Thyroid gland (tissue), 4 donors: ENCODE measurements at regions not wholly inside any gene's neighbourhood (a gene's known extent, or its start where the extent isn't known, plus 50 kb on each side); places are given as distances from the start of the nearest gene placed in this dataset.

Source experiments
- POLR2A ChIP-seq, 2 donors: fragments of 450-650 bp; IDR thresholded peaks; one replicate each; pipeline ENCODE4 v1.6.1; 2017; ENCODE audit warnings: antibody characterized with exemption in 2 of 2, mild to moderate bottlenecking in 2 of 2, moderate library complexity in 1 of 2
- TF ChIP-seq, protein P1 (sequence below), 6 experiments: fragments of 200-600 bp in 3 of 6; fragments of 450-650 bp in 3 of 6; sonication (generic) in 3 of 6; IDR thresholded peaks; one replicate each; pipeline ENCODE4 v1.5.1; 2016 to 2019; ENCODE audit warnings: antibody characterized with exemption in 6 of 6, mild to moderate bottlenecking in 2 of 6, inconsistent platforms in 1 of 6, moderate library complexity in 1 of 6

DNA sequence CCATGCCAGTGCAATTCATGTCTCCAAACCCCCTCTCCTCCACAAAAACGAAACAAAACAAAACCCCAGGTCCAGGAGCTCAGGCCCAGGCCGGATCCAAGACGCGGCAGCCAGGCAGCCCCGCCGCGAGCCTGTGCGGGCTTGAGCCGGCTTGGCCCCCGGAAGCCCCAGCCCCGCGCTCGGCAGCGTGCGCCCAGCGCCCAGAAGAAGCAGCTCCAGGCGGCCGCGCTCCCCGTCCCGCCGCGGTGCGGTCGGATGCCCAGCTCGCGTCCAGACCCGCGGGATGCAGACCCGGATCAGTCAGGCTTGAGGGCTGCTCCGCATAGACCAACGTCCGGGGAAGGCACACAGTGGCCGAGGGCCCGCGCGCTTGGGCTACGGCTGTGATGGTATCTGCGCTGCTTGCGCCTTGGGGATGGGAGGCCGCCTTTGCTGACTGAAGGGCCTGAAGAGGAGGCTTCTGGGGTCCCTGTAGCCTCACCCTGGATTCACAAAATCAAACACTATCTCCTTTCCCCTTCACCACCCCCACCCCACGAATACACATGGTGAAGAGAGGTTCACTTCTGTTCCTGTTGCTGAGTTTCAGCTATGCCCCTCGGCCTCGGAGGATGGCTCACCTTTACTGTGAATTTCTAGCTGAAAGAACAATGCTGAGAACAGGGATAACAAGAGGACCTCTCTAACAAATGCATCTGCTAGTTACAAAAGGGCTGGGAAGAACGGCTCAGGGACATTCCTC, 79.9 kb upstream of the EN2 start:
- no peak for TF ChIP-seq POLR2A (IDR thresholded peaks at IDR 0.05)
- TF ChIP-seq, protein P1, sequence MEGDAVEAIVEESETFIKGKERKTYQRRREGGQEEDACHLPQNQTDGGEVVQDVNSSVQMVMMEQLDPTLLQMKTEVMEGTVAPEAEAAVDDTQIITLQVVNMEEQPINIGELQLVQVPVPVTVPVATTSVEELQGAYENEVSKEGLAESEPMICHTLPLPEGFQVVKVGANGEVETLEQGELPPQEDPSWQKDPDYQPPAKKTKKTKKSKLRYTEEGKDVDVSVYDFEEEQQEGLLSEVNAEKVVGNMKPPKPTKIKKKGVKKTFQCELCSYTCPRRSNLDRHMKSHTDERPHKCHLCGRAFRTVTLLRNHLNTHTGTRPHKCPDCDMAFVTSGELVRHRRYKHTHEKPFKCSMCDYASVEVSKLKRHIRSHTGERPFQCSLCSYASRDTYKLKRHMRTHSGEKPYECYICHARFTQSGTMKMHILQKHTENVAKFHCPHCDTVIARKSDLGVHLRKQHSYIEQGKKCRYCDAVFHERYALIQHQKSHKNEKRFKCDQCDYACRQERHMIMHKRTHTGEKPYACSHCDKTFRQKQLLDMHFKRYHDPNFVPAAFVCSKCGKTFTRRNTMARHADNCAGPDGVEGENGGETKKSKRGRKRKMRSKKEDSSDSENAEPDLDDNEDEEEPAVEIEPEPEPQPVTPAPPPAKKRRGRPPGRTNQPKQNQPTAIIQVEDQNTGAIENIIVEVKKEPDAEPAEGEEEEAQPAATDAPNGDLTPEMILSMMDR (IDR thresholded peaks at IDR 0.05), result no peak
